ENCODE measurements at regions not wholly inside any gene's neighbourhood (a gene's known extent, or its start where the extent isn't known, plus 50 kb on each side); places are given as distances from the start of the nearest gene placed in this dataset.
A peak's percentile ranks its signal among the peaks of the same experiment; 100 is the strongest.

DNA sequence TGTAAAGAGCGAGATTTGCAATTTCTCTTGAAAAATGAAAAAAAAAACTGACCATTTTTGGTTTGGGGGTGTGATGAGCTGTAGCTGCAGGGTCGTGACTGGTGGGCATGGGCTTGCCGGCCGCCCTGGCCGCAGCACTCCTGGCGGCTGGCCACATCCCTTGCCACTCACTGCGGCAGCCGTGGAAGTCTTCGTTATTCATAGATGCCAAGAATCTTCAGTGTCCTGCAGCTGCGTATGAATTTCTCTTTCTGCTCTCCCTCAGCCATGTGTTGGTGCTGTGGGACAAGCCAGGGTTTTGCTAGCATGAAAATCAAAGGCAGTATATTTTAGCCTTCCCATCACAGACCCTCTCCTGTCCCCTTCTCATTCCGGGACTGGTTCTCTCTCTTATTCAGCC, 151.7 kb upstream of the TSHZ3 start:
- WGBS (ENCODE audit: insufficient coverage), result 82% methylated on average over 9 of the region's 11 CpGs
- peak overlapping the region; percentile 9 for H3K27ac ChIP-seq (ENCODE audit: low read length)
- H3K4me3 ChIP-seq (ENCODE audit: low read length), result no peak overlapping the region
- H3K27me3 ChIP-seq (ENCODE audit: control insufficient read depth, insufficient read depth, low read length), result no peaks in the 10 kb centered on the region
- DNase-seq, result peak; percentile 61
- no peaks in the 10 kb centered on the region for H3K9me3 ChIP-seq (replicated peaks; ENCODE audit: control insufficient read depth, low read depth, low read length)
- H3K36me3 ChIP-seq (ENCODE audit: control insufficient read depth, insufficient read depth, low read length), result no peaks in the 10 kb centered on the region
- peaks cover 22% of the 10 kb centered on the region for H3K4me1 ChIP-seq (ENCODE audit: control insufficient read depth, insufficient read depth, low read length)

DNA sequence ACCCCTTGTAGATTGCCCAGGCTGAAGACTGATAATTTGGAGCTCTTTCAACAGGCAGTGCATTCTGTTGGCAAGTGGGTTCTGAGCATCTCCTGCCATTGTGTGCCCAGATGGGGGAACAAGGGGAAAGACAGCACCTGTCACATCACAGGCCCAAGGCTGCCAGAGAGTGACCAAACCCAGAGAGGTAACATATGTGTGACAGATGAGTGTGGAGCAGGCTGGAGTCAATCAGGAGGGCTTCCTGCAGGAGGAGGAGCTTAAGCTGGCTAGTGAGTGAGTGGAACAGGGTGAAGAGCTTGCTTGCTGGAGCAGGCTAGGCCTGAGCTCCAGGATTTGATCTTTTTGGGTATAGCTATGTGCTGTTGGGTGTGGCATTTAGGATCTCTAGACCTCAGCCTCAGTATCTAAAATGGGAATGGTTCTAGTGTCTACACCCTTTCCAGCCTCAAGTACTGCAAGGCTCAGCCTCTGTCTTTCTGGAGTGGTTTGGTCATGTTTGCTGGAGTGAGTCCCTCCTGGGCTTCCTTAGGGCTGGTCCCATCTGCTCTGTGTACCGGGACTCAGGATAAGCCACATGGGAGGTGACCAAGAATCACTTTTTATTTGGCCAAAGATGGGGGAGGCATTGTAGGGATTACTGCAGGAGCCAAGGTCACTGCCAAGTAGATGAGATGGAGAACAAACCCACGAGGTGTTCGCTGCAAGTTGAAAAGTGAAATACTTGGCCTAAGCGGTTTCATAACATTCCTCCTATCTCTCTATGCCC, 152.4 kb upstream of the TSHZ3 start:
- WGBS (ENCODE audit: insufficient coverage), result 73% methylated on average over 1 of the region's 4 CpGs
- H3K4me1 ChIP-seq (ENCODE audit: control insufficient read depth, insufficient read depth, low read length), result peaks cover 22% of the 10 kb centered on the region
- no peak overlapping the region for H3K4me3 ChIP-seq (ENCODE audit: low read length)
- peak overlapping the region; percentile 9 for H3K27ac ChIP-seq (ENCODE audit: low read length)
- H3K9me3 ChIP-seq (replicated peaks; ENCODE audit: control insufficient read depth, low read depth, low read length), result no peaks in the 10 kb centered on the region
- H3K27me3 ChIP-seq (ENCODE audit: control insufficient read depth, insufficient read depth, low read length), result no peaks in the 10 kb centered on the region
- DNase-seq, result no peak
- no peaks in the 10 kb centered on the region for H3K36me3 ChIP-seq (ENCODE audit: control insufficient read depth, insufficient read depth, low read length)

DNA sequence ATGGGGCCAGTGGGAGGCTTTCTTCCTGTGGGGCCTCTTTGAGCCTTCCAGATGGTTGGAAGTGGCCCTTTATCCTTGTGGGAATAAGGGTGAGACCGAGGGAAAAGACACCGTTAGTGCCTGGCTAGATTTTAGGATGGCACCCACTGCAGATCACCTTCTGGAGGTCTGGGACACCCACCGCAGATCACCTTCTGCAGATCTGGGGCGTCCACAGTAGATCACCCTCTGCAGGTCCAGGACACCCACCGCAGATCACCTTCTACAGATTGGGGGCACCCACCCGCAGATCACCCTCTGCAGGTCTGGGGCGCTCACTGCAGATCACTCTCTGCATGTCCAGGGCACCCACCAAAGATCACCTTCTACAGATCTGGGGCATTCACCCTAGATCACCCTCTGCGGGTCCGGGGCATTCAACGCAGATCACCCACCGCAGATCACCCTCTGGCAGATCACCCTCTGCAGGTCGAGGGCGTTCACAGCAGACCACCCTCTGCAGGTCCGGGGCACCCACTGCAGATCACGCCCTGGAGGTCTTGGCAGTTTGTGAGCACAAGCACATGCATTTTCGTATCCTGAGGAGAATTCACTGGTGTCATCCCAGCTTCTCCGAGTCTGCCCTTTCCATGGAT, 153.4 kb upstream of the TSHZ3 start:
- 87% methylated on average over 17 of the region's 17 CpGs for WGBS (ENCODE audit: insufficient coverage)
- no peaks in the 10 kb centered on the region for H3K36me3 ChIP-seq (ENCODE audit: control insufficient read depth, insufficient read depth, low read length)
- no peak overlapping the region for H3K27ac ChIP-seq (ENCODE audit: low read length)
- H3K4me3 ChIP-seq (ENCODE audit: low read length), result no peak overlapping the region
- H3K27me3 ChIP-seq (ENCODE audit: control insufficient read depth, insufficient read depth, low read length), result no peaks in the 10 kb centered on the region
- no peak for DNase-seq
- peaks cover 22% of the 10 kb centered on the region for H3K4me1 ChIP-seq (ENCODE audit: control insufficient read depth, insufficient read depth, low read length)
- H3K9me3 ChIP-seq (replicated peaks; ENCODE audit: control insufficient read depth, low read depth, low read length), result no peaks in the 10 kb centered on the region

DNA sequence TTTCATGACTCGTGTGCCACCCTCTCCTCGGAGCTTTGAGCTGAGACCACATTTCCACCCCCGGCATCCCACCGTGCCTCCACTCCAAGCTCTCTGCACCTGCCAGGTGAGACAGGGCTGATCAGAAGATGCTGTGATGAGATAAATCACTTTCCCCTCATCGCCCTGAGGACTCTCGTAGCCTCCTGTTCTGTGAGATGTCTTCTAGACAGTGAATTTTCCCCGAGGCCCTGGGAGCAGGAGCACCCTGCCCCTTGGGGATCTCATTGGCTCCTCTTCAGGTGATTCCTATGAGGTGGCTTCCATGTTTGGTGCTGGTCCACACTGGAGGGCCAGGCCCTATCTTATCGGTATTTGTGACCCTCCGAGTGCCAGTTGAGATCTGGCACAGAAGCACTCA, 154.0 kb upstream of the TSHZ3 start:
- H3K36me3 ChIP-seq (ENCODE audit: control insufficient read depth, insufficient read depth, low read length), result no peaks in the 10 kb centered on the region
- H3K27me3 ChIP-seq (ENCODE audit: control insufficient read depth, insufficient read depth, low read length), result no peaks in the 10 kb centered on the region
- H3K4me1 ChIP-seq (ENCODE audit: control insufficient read depth, insufficient read depth, low read length), result peaks cover 22% of the 10 kb centered on the region
- no peak overlapping the region for H3K27ac ChIP-seq (ENCODE audit: low read length)
- no peak overlapping the region for H3K4me3 ChIP-seq (ENCODE audit: low read length)
- no peaks in the 10 kb centered on the region for H3K9me3 ChIP-seq (replicated peaks; ENCODE audit: control insufficient read depth, low read depth, low read length)
- no peak for DNase-seq
- 84% methylated on average over 4 of the region's 9 CpGs for WGBS (ENCODE audit: insufficient coverage)

DNA sequence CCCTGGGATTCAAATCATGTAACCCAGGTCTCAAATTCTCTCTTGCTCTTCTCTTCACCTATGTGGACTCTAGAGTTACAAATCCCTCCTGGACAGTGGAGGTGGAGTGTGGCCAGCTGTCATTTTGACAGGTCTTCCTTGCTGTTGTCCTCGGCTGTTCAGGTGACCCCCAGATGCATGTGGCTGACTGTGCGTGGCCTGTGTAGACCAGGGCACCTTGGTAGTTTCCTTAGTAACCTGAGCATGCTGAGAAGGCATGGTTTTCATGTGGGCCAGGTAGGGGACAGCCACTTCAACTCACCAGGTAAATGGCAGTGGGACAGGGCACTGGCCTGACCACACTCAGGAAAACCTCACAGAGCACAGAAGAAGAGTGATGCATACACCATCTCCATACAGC, 155.0 kb upstream of the TSHZ3 start:
- H3K27ac ChIP-seq (ENCODE audit: low read length), result no peak overlapping the region
- no peak for DNase-seq
- peaks cover 22% of the 10 kb centered on the region for H3K4me1 ChIP-seq (ENCODE audit: control insufficient read depth, insufficient read depth, low read length)
- WGBS (ENCODE audit: insufficient coverage), result 83% methylated on average over 2 of the region's 2 CpGs
- H3K36me3 ChIP-seq (ENCODE audit: control insufficient read depth, insufficient read depth, low read length), result no peaks in the 10 kb centered on the region
- no peak overlapping the region for H3K4me3 ChIP-seq (ENCODE audit: low read length)
- no peaks in the 10 kb centered on the region for H3K27me3 ChIP-seq (ENCODE audit: control insufficient read depth, insufficient read depth, low read length)
- H3K9me3 ChIP-seq (replicated peaks; ENCODE audit: control insufficient read depth, low read depth, low read length), result no peaks in the 10 kb centered on the region

GRCh38 chr19:31505596-31505910, 156.3 kb upstream of the TSHZ3 start:
- DNase-seq, result no peak
- no peak overlapping the region for H3K27ac ChIP-seq (ENCODE audit: low read length)
- no peaks in the 10 kb centered on the region for H3K27me3 ChIP-seq (ENCODE audit: control insufficient read depth, insufficient read depth, low read length)
- H3K36me3 ChIP-seq (ENCODE audit: control insufficient read depth, insufficient read depth, low read length), result no peaks in the 10 kb centered on the region
- H3K9me3 ChIP-seq (replicated peaks; ENCODE audit: control insufficient read depth, low read depth, low read length), result no peaks in the 10 kb centered on the region
- peaks cover 15% of the 10 kb centered on the region for H3K4me1 ChIP-seq (ENCODE audit: control insufficient read depth, insufficient read depth, low read length)
- WGBS (ENCODE audit: insufficient coverage), result 84% methylated on average over 6 of the region's 6 CpGs
- no peak overlapping the region for H3K4me3 ChIP-seq (ENCODE audit: low read length)

- 91% methylated on average over 4 of the region's 8 CpGs for WGBS (ENCODE audit: insufficient coverage)
- no peak overlapping the region for H3K4me3 ChIP-seq (ENCODE audit: low read length)
Observed at GRCh38 chr19:31506102-31506501, 156.9 kb upstream of the TSHZ3 start.

GRCh38 chr19:31510635-31511034, 161.4 kb upstream of the TSHZ3 start:
- DNase-seq, result no peak
- no peaks in the 10 kb centered on the region for H3K36me3 ChIP-seq (ENCODE audit: control insufficient read depth, insufficient read depth, low read length)
- H3K27me3 ChIP-seq (ENCODE audit: control insufficient read depth, insufficient read depth, low read length), result no peaks in the 10 kb centered on the region
- WGBS (ENCODE audit: insufficient coverage), result 80% methylated on average over 1 of the region's 10 CpGs
- no peaks in the 10 kb centered on the region for H3K4me1 ChIP-seq (ENCODE audit: control insufficient read depth, insufficient read depth, low read length)
- no peaks in the 10 kb centered on the region for H3K9me3 ChIP-seq (replicated peaks; ENCODE audit: control insufficient read depth, low read depth, low read length)
- H3K27ac ChIP-seq (ENCODE audit: low read length), result no peak overlapping the region
- no peak overlapping the region for H3K4me3 ChIP-seq (ENCODE audit: low read length)

More at GRCh38 chr19:31506102-31506501, 156.9 kb upstream of the TSHZ3 start:
- DNase-seq, result no peak
- H3K36me3 ChIP-seq (ENCODE audit: control insufficient read depth, insufficient read depth, low read length), result no peaks in the 10 kb centered on the region
- H3K4me1 ChIP-seq (ENCODE audit: control insufficient read depth, insufficient read depth, low read length), result peaks cover 9% of the 10 kb centered on the region
- no peak overlapping the region for H3K27ac ChIP-seq (ENCODE audit: low read length)
- H3K9me3 ChIP-seq (replicated peaks; ENCODE audit: control insufficient read depth, low read depth, low read length), result no peaks in the 10 kb centered on the region
- no peaks in the 10 kb centered on the region for H3K27me3 ChIP-seq (ENCODE audit: control insufficient read depth, insufficient read depth, low read length)

GRCh38 chr19:31511098-31511497, 161.9 kb upstream of the TSHZ3 start:
- no peaks in the 10 kb centered on the region for H3K4me1 ChIP-seq (ENCODE audit: control insufficient read depth, insufficient read depth, low read length)
- no peaks in the 10 kb centered on the region for H3K36me3 ChIP-seq (ENCODE audit: control insufficient read depth, insufficient read depth, low read length)
- H3K27me3 ChIP-seq (ENCODE audit: control insufficient read depth, insufficient read depth, low read length), result no peaks in the 10 kb centered on the region
- no peak overlapping the region for H3K4me3 ChIP-seq (ENCODE audit: low read length)
- WGBS (ENCODE audit: insufficient coverage), result 79% methylated on average over 2 of the region's 3 CpGs
- H3K27ac ChIP-seq (ENCODE audit: low read length), result no peak overlapping the region
- no peaks in the 10 kb centered on the region for H3K9me3 ChIP-seq (replicated peaks; ENCODE audit: control insufficient read depth, low read depth, low read length)
- no peak for DNase-seq

GRCh38 chr19:31511696-31512095, 162.5 kb upstream of the TSHZ3 start:
- H3K36me3 ChIP-seq (ENCODE audit: control insufficient read depth, insufficient read depth, low read length), result no peaks in the 10 kb centered on the region
- H3K27me3 ChIP-seq (ENCODE audit: control insufficient read depth, insufficient read depth, low read length), result no peaks in the 10 kb centered on the region
- peaks cover 2% of the 10 kb centered on the region for H3K4me1 ChIP-seq (ENCODE audit: control insufficient read depth, insufficient read depth, low read length)
- no peak overlapping the region for H3K27ac ChIP-seq (ENCODE audit: low read length)
- H3K9me3 ChIP-seq (replicated peaks; ENCODE audit: control insufficient read depth, low read depth, low read length), result no peaks in the 10 kb centered on the region
- no peak overlapping the region for H3K4me3 ChIP-seq (ENCODE audit: low read length)
- WGBS (ENCODE audit: insufficient coverage), result 55% methylated on average over 4 of the region's 5 CpGs
- no peak for DNase-seq

Data from muscle of leg (tissue), 3 donors.